ENCODE measurements at regions not wholly inside any gene's neighbourhood (a gene's known extent, or its start where the extent isn't known, plus 50 kb on each side); places are given as distances from the start of the nearest gene placed in this dataset.

- H4K5ac ChIP-seq (ENCODE audit: insufficient read length, low read depth, low read length) = no peak overlapping the region
- no peaks in the 10 kb centered on the region for H3K27me3 ChIP-seq (ENCODE audit: insufficient read depth, low read length)
- H3K23ac ChIP-seq (ENCODE audit: insufficient read length, low read depth, low read length) = no peak overlapping the region
- H4K8ac ChIP-seq (replicated peaks; ENCODE audit: insufficient read length, low read depth, low read length) = no peak overlapping the region
- no peaks in the 10 kb centered on the region for H3K4me1 ChIP-seq (ENCODE audit: insufficient read depth, low read length)
- no peaks in the 10 kb centered on the region for H3K23me2 ChIP-seq (ENCODE audit: insufficient read length, low read depth, low read length, poor library complexity, severe bottlenecking)
- no peaks in the 10 kb centered on the region for H4K20me1 ChIP-seq (ENCODE audit: control insufficient read depth, insufficient read depth, insufficient read length)
- H2BK5ac ChIP-seq (ENCODE audit: insufficient read length, low read length) = no peak overlapping the region
- no peak overlapping the region for H2AFZ ChIP-seq (ENCODE audit: low read length)
- TF ChIP-seq CTCF (conservative IDR thresholded peaks at IDR 0.05) = no peak
- Mint-ChIP-seq H3K27ac (no peak overlapping the region), H3K36me3 (ENCODE audit: insufficient read depth in 1 of 3, low read depth in 3 of 3) (no peaks in the 10 kb centered on the region), H3K9me3 (peaks cover under 1% of the 10 kb centered on the region in 2 experiments; a peak in 2 of 5 replicates), H3K27me3 (ENCODE audit: low read depth) (no peaks in the 10 kb centered on the region), H3K4me1 (peaks cover 8 to 10% of the 10 kb centered on the region in 2 experiments), H3K4me3 (no peak overlapping the region)
- H3K18ac ChIP-seq (ENCODE audit: insufficient read length, low read depth, low read length) = no peak overlapping the region
- no peaks in the 10 kb centered on the region for H3K79me1 ChIP-seq (ENCODE audit: insufficient read depth, low read depth, low read length, poor library complexity, severe bottlenecking)
- no CpG with 5 or more reads among the region's 1 CpG for WGBS (ENCODE audit: extremely low coverage, insufficient read length, low lambda C conversion rate)
- H3K9me3 ChIP-seq (ENCODE audit: control insufficient read depth, low read depth, low read length) = no peaks in the 10 kb centered on the region
- no peak overlapping the region for H3K27ac ChIP-seq (ENCODE audit: insufficient read length, low read depth, low read length)
- no peak overlapping the region for H3K9ac ChIP-seq (ENCODE audit: extremely low read depth, insufficient read length, low read length)
- no peak for DNase-seq
- no peak overlapping the region for H2AK5ac ChIP-seq (ENCODE audit: insufficient read length, low read length)
- H3T11ph ChIP-seq (ENCODE audit: low read length) = no peak overlapping the region
- H2BK12ac ChIP-seq (ENCODE audit: insufficient read length, low read depth, low read length) = no peak overlapping the region
- no peak overlapping the region for H3K14ac ChIP-seq (ENCODE audit: insufficient read depth, low read length)
- H4K91ac ChIP-seq (ENCODE audit: insufficient read length, low read depth, low read length) = no peak overlapping the region
- no peaks in the 10 kb centered on the region for H3K79me2 ChIP-seq (ENCODE audit: insufficient read depth, low read length)
- H2BK20ac ChIP-seq (ENCODE audit: low read depth, low read length, poor library complexity, severe bottlenecking) = no peak overlapping the region
- no peak overlapping the region for H2BK15ac ChIP-seq (ENCODE audit: low read depth, low read length)
- H3K56ac ChIP-seq (ENCODE audit: insufficient read length, low read depth, low read length) = no peak overlapping the region
- no peak overlapping the region for H3K4me2 ChIP-seq (ENCODE audit: insufficient read depth, insufficient read length, low read length)
- H2BK120ac ChIP-seq (ENCODE audit: low read depth, low read length, poor library complexity, severe bottlenecking) = no peak overlapping the region
- H3K4ac ChIP-seq (ENCODE audit: low read depth, low read length) = no peak overlapping the region
Observed at GRCh38 chr4:60016971-60017370, 1183.2 kb upstream of the ADGRL3 start.

Data from H9 (cell line).